Caco-2 (cell line): ENCODE measurements at regions not wholly inside any gene's neighbourhood (a gene's known extent, or its start where the extent isn't known, plus 50 kb on each side); places are given as distances from the start of the nearest gene placed in this dataset.
A peak's percentile ranks its signal among the peaks of the same experiment; 100 is the strongest.
"Not testable (repeated sequence)": the region's sequence is repeated elsewhere in the genome, so short reads cannot be mapped to it uniquely, and the experiment has no call there.

Experiments used
- BruUV-seq: library from RNA; stranded (reverse); fragments of 400-500 nt; replicated peaks from 2 replicates; lab custom pipeline; 2021; lab: Mats Ljungman, UMichigan
- CTCF ChIA-PET: fragments of 300-600 bp; sonication (Branson Sonifier 250); formaldehyde crosslinking; loops from one replicate; lab custom pipeline; 2022; ENCODE audit warnings: antibody characterized with exemption; lab: Charles Lee
- POLR2A ChIA-PET: fragments of 300-600 bp; sonication (Branson Sonifier 250); formaldehyde crosslinking; loops from one replicate; lab custom pipeline; 2022; ENCODE audit warnings: antibody characterized with exemption; lab: Charles Lee
- DNase-seq, 2 experiments: peaks; one replicate each; pipeline versions ENCODE4 v3.0.0 to v3.0.0-alpha.2; 2020 to 2022
- H3K27me3 ChIP-seq: replicated peaks from 2 replicates; pipeline ENCODE4 v1.6.0; 2011; ENCODE audit warnings: low read length; ENCODE audit not compliant: control insufficient read depth, insufficient read depth
- H3K36me3 ChIP-seq: 2 replicates; pipeline ENCODE4 v1.5.1; 2011; ENCODE audit warnings: low read length; ENCODE audit not compliant: control insufficient read depth, insufficient read depth
- H3K4me1 ChIP-seq: fragments of 250-450 bp; sonication (Bioruptor Pico); 2 replicates; pipeline ENCODE4 v1.5.1; 2020; ENCODE audit warnings: mild to moderate bottlenecking
- H3K4me3 ChIP-seq: 2 replicates; pipeline ENCODE4 v1.5.1; 2011; ENCODE audit warnings: low read depth, mild to moderate bottlenecking, control low read depth, low read length
- H3K9me3 ChIP-seq: fragments of 250-450 bp; sonication (Bioruptor Pico); 2 replicates; pipeline ENCODE4 v1.5.1; 2020; ENCODE audit warnings: mild to moderate bottlenecking, moderate library complexity
- H3K27ac Mint-ChIP-seq: one replicate; pipeline ENCODE4 v1.8.0; 2022; ENCODE audit warnings: mixed read lengths; ENCODE audit not compliant: unreplicated experiment
- H3K27me3 Mint-ChIP-seq: one replicate; pipeline ENCODE4 v1.8.0; 2022; ENCODE audit warnings: mixed read lengths; ENCODE audit not compliant: insufficient read depth, unreplicated experiment
- H3K36me3 Mint-ChIP-seq: one replicate; pipeline ENCODE4 v1.8.0; 2022; ENCODE audit warnings: mild to moderate bottlenecking, mixed read lengths; ENCODE audit not compliant: insufficient read depth, unreplicated experiment
- H3K4me1 Mint-ChIP-seq: one replicate; pipeline ENCODE4 v1.8.0; 2022; ENCODE audit warnings: low read depth, mixed read lengths; ENCODE audit not compliant: unreplicated experiment
- H3K4me3 Mint-ChIP-seq: one replicate; pipeline ENCODE4 v1.8.0; 2022; ENCODE audit warnings: mild to moderate bottlenecking, moderate library complexity, mixed read lengths; ENCODE audit not compliant: unreplicated experiment
- H3K9me3 Mint-ChIP-seq: one replicate; pipeline ENCODE4 v1.8.0; 2022; ENCODE audit warnings: mixed read lengths; ENCODE audit not compliant: unreplicated experiment
- CTCF ChIP-seq, 2 experiments: fragments of 200-600 bp in 1 of 2; IDR thresholded peaks; 1 replicate in 1 of 2; 2 replicates in 1 of 2; pipeline versions ENCODE4 v1.5.1 to v1.8.0; 2011 to 2022; ENCODE audit warnings: antibody characterized with exemption in 1 of 2, control low read depth in 1 of 2, inconsistent platforms in 1 of 2, low read depth in 1 of 2, low read length in 1 of 2, mild to moderate bottlenecking in 1 of 2, moderate library complexity in 1 of 2; ENCODE audit not compliant: insufficient read depth in 1 of 2, severe bottlenecking in 1 of 2, unreplicated experiment in 1 of 2
- intact Hi-C: fragments of 100-400 bp; cut with micrococcal nuclease; formaldehyde crosslinking; loops from one replicate; pipeline ENCODE4 v1.10.0; 2022; ENCODE audit not compliant: unreplicated experiment

GRCh38 chr16:51984395-51984794 is 562.5 kb downstream of the TOX3 start:
- H3K27me3 ChIP-seq = no peaks in the 10 kb centered on the region; the same call in 1 of the 2 replicates
- no peak for DNase-seq

GRCh38 chr16:51982715-51983680 is 563.9 kb downstream of the TOX3 start:
- Histone ChIP-seq H3K9me3 (no peaks in the 10 kb centered on the region), H3K4me1 (no peaks in the 10 kb centered on the region), H3K36me3 (no peaks in the 10 kb centered on the region), H3K4me3 (no peak overlapping the region), H3K27me3 (no peaks in the 10 kb centered on the region; the same call in 1 of the 2 replicates)
- H3K27me3 Mint-ChIP-seq = peaks cover 5% of the 10 kb centered on the region
- peak; percentile 38 to 76 for DNase-seq
- H3K36me3 Mint-ChIP-seq = no peaks in the 10 kb centered on the region
- H3K9me3 Mint-ChIP-seq = no peaks in the 10 kb centered on the region
- peak; percentile 71 to 82 for TF ChIP-seq CTCF (IDR thresholded peaks at IDR 0.05; ENCODE audit: insufficient read depth in 1 of 2, low read depth in 1 of 2, low read length in 1 of 2, severe bottlenecking in 1 of 2, unreplicated experiment in 1 of 2)
- POLR2A ChIA-PET = no interaction called here
- intact Hi-C loops = loop anchor here (1.0 to 5.0 kb wide), 3 partner anchors 165 to 1039 kb away; no protein-coding TSS in a partner anchor
- no peak overlapping the region for H3K27ac Mint-ChIP-seq
- CTCF ChIA-PET = interaction anchor here (0.7 to 1.0 kb wide), 2 partner anchors 165 to 1176 kb away, joined by 3 to 4 read pairs; no protein-coding TSS in a partner anchor
- no peak overlapping the region for H3K4me3 Mint-ChIP-seq
- BruUV-seq = no TSS peak
- no peaks in the 10 kb centered on the region for H3K4me1 Mint-ChIP-seq

More at GRCh38 chr16:51984395-51984794, 562.5 kb downstream of the TOX3 start:
- no TSS peak for BruUV-seq
- TF ChIP-seq CTCF (IDR thresholded peaks at IDR 0.05; ENCODE audit: insufficient read depth in 1 of 2, low read depth in 1 of 2, low read length in 1 of 2, severe bottlenecking in 1 of 2, unreplicated experiment in 1 of 2) = no peak
- Mint-ChIP-seq H3K4me3 (no peak overlapping the region), H3K9me3 (no peaks in the 10 kb centered on the region), H3K4me1 (no peaks in the 10 kb centered on the region), H3K27me3 (peaks cover 6% of the 10 kb centered on the region), H3K27ac (no peak overlapping the region), H3K36me3 (no peaks in the 10 kb centered on the region)
- ChIA-PET CTCF (no interaction called here), POLR2A (no interaction called here)
- Histone ChIP-seq H3K4me1 (no peaks in the 10 kb centered on the region), H3K9me3 (no peaks in the 10 kb centered on the region), H3K4me3 (no peak overlapping the region), H3K36me3 (no peaks in the 10 kb centered on the region)
- intact Hi-C loops = loop anchor here (5.0 kb wide), 1 partner anchor 1038 kb away; no protein-coding TSS in a partner anchor

GRCh38 chr16:51981725-51982124 is 565.2 kb downstream of the TOX3 start:
- H3K36me3 Mint-ChIP-seq = no peaks in the 10 kb centered on the region
- no peaks in the 10 kb centered on the region for H3K9me3 Mint-ChIP-seq
- no peak overlapping the region for H3K4me3 Mint-ChIP-seq
- no peak overlapping the region for H3K4me3 ChIP-seq
- no peaks in the 10 kb centered on the region for H3K4me1 ChIP-seq
- no peaks in the 10 kb centered on the region for H3K4me1 Mint-ChIP-seq
- intact Hi-C loops = loop anchor here (1.0 to 5.0 kb wide), 3 partner anchors 163 to 1041 kb away; no protein-coding TSS in a partner anchor
- POLR2A ChIA-PET = no interaction called here
- H3K9me3 ChIP-seq = no peaks in the 10 kb centered on the region
- no TSS peak for BruUV-seq
- no peaks in the 10 kb centered on the region for H3K36me3 ChIP-seq
- no peaks in the 10 kb centered on the region; the same call in 1 of the 2 replicates for H3K27me3 ChIP-seq
- CTCF ChIA-PET = interaction anchor here (1.0 kb wide), 1 partner anchor 163 kb away, joined by 3 read pairs; no protein-coding TSS in a partner anchor
- no peak for DNase-seq
- no peak for TF ChIP-seq CTCF (IDR thresholded peaks at IDR 0.05; ENCODE audit: insufficient read depth in 1 of 2, low read depth in 1 of 2, low read length in 1 of 2, severe bottlenecking in 1 of 2, unreplicated experiment in 1 of 2)
- peaks cover 3% of the 10 kb centered on the region for H3K27me3 Mint-ChIP-seq
- H3K27ac Mint-ChIP-seq = no peak overlapping the region

- H3K36me3 ChIP-seq, H3K9me3 ChIP-seq, H3K4me1 Mint-ChIP-seq, intact Hi-C loops, H3K27me3 Mint-ChIP-seq, H3K4me3 Mint-ChIP-seq, POLR2A ChIA-PET, H3K4me3 ChIP-seq, H3K36me3 Mint-ChIP-seq, H3K27ac Mint-ChIP-seq, CTCF ChIA-PET, DNase-seq, H3K4me1 ChIP-seq, H3K9me3 Mint-ChIP-seq, BruUV-seq, H3K27me3 ChIP-seq: not testable (repeated sequence)
Observed at GRCh38 chr16:51977506-51977905, 569.4 kb downstream of the TOX3 start.
